HG02981 (cell line): ENCODE measurements at regions not wholly inside any gene's neighbourhood (a gene's known extent, or its start where the extent isn't known, plus 50 kb on each side); places are given as distances from the start of the nearest gene placed in this dataset.
"Not testable (repeated sequence)": the region's sequence is repeated elsewhere in the genome, so short reads cannot be mapped to it uniquely, and the experiment has no call there.

ENCODE experiments used
- ATAC-seq: cut with Tn5 transposase; IDR thresholded peaks from one replicate; pipeline ENCODE4 v1.9.1; 2021; ENCODE audit warnings: mild to moderate bottlenecking, moderate library complexity; ENCODE audit not compliant: unreplicated experiment

DNA sequence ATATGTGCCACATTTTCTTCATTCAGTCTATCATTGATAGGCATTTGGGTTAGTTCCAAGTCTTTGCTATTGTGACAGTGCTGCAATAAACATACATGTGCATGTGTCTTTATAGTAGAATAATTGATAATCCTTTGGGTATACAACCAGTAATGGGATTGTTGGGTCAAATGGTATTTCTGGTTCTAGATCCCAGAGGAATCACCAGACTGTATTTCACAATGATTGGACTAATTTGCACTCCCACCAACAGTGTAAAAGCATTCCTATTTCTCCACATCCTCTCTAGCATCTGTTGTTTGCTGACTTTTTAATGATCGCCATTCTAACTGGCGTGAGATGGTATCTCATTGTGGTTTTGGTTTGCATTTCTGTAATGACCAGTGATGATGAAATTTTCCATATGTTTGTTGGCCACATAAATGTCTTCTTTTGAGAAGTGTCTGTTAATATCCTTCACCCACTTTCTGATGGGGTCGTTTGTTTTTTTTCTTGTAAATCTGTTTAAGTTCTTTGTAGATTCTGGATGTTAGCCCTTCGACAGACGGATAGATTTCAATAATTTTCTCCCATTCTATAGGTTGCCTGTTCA, 801.3 kb upstream of the ADAMTS5 start:
- ATAC-seq = not testable (repeated sequence)

- no peak for ATAC-seq
Observed at GRCh38 chr21:27764056-27764455, 797.2 kb upstream of the ADAMTS5 start.

- no peak for ATAC-seq
Observed at GRCh38 chr21:27761623-27762022, 794.7 kb upstream of the ADAMTS5 start.

DNA sequence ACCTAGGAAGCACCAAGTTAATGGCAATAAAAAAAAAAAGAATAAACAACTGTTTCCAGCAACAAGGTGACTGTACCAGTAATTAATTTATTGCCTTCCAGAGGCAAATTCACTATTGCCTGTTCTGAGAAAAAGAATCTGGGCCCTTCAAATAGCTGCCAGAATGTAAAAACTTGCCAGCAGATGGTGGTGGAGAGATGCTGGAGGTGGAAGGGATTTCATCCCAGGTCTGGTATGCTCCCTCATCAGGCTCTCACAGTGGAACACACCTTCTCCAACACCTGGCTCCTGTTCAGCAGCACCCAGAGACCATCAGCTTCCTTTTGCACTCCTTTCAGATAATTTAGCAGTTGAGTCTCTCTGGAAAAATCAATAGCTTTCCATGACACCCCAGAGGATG, 792.9 kb upstream of the ADAMTS5 start:
- ATAC-seq = no peak

DNA sequence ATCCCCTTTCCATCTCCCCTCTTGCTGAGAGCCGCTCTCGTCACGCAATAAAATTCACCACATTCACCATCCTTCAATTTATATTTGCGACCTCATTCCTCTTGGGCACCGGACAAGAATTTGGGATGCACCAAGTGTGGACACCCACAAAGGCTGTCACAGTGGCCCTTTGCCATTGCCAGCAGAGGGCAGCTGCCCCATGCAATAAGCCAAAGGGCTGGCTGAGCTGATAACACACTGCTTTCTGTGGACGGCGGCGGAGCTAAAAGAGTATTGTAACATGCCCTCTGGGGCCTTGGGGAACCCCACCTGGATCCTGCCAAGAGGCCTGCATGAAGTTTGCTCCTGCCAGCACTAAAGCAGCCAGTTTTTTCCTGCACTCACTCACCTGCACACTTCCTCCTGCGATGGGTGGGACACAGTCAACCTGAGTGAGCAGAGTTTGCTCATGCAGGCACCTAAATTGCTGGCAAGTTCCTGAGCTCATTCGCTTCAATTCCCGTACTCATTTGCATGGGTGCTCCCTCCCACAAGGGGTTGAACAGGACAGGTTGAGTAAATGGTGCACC, 792.3 kb upstream of the ADAMTS5 start:
- no peak for ATAC-seq

DNA sequence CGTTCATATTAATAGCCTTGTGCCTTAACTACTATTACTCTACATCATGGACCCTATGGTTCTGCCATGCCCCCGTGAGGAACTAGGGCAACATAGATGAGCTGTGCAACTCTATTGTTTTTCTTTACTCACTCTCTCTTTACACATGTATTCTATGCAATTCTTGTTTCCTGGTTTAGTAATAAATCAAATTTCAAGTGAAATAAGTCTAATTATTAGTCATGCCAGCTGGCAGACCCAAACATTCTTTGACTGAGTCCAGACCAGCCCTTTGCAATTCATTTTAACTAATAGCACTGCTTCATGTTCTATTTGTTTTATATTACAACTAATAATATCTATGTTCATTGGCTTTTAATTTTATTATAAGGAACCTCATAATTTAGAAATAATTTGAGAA, 789.3 kb upstream of the ADAMTS5 start:
- no peak for ATAC-seq

DNA sequence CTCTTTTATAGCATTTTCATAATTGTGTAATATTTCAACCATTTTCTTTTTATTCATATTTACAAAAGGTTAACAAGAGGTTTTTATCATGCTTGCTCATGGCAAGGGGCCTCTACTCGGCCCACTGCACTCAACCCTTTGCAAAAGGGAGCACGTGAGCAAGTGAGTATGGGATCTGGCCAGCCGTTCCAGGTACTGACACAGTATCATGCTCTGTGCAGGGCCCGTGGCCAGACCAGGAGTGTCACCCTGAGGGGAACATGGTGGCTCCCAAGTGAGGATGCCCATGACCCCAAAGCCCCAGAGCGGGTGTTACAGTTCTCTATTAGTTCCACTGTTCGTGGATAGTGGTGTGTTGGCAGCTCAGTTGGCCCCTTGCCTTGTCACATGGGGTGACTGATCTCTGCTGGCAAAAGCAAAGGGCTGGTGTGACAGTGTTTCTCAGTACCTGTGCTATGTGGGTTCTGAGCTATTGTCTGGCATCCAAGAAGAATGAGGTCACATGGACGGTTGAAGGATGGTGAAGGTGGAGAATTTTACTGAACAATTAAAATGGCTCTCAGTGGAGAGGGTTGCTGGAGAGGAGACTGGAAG, 777.2 kb upstream of the ADAMTS5 start:
- ATAC-seq = no peak

DNA sequence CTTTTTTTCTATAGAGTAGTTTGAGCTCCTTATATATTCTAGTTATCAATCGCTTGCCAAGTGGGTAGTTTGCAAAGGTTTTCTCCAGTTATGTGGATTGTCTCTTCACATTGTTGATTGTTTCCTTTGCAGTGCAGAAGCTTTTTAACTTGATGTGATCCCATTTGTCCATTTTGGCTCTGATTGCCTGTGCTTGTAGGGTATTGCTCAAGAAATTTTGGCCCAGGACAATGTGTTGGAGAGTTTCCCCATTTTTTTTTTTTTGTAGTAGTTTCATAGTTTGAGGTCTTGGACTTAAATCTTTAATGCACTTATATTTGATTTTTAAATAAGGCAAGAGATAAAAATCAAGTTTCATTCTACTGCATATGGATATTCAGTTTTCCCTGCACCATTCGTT, 774.8 kb upstream of the ADAMTS5 start:
- ATAC-seq = no peak

- ATAC-seq = no peak
Observed at GRCh38 chr21:27740084-27740483, 773.2 kb upstream of the ADAMTS5 start.

DNA sequence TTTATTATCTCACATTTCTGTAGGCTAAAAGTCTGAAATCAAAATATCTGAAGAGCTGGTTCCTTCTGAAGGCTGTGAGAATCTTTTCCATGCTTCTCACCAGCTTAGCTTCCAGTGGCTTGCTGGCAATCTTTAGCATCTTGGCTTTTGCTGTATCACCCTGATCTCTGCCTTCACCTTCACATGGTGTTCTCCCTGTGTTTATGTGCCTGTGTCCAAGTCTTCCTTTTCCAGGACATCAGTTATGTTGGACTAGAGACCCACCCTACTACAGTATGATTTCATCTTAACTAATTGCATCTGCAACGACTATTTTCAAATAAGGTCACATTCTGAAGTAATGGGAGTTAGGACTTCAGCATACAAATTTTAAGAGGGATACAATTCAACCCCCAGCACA, 772.3 kb upstream of the ADAMTS5 start:
- ATAC-seq = no peak

- no peak for ATAC-seq
Observed at GRCh38 chr21:27735699-27736098, 768.8 kb upstream of the ADAMTS5 start.

GRCh38 chr21:27734146-27734545, 767.3 kb upstream of the ADAMTS5 start:
- no peak for ATAC-seq

DNA sequence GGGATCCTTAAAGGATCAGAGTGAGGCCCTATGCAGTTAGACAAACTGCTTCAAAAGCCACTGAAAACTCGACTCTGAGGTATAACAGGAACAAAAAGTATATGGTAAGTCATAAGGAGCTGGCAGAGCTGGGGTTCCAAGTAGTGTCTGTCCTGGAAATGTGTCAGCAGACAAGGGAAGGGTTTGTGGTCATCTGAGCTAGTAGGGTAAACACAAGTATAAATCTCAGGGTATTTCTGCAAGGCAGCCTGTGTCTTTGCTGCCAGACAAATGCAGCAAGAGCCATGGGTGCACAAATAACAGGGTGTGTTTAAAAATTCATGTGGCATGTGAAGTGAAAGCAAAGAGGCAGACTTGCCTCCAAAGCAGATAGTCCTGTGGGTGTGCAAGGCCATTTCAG, 759.0 kb upstream of the ADAMTS5 start:
- ATAC-seq = no peak

DNA sequence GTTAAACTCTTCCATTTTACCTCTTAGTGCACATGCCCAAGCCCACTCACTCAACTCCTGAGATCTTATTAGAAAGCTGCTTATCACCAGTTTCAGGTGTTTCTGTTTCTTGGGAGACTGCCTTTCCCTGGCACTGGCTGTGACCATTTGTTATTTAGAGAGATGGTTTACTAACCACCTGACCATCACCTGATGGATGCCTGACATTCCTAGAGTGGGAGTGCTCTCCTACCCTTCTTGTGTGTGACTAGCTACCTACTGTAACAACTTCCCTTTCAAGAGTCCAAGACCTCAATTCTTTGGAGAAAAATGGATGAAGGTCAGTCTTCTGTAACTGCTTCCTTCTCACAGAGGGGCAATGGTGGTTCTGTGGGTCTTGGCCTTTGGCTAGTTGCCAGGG, 755.2 kb upstream of the ADAMTS5 start:
- no peak for ATAC-seq

DNA sequence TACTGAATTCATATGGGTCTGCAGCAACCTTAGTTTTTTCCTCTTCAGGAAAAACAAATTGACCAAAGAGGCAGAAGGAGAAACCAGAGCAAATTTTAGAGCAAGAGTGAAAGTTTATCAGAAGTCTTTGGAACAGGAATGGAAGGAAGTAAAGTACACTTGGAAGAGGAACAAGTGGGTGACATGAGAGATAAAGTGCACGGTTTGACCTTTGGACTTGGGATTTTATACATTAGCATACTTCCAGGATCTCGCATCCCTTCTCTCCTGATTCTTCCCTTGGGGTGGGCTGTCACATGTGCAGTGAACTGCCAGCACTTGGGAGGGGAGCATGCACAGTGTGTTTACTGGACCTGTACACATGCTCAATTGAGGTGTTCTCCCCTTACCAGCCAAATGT, 754.8 kb upstream of the ADAMTS5 start:
- ATAC-seq = no peak

GRCh38 chr21:27719226-27719625, 752.3 kb upstream of the ADAMTS5 start:
- no peak for ATAC-seq

- ATAC-seq = no peak
Observed at GRCh38 chr21:27715131-27715530, 748.2 kb upstream of the ADAMTS5 start.

DNA sequence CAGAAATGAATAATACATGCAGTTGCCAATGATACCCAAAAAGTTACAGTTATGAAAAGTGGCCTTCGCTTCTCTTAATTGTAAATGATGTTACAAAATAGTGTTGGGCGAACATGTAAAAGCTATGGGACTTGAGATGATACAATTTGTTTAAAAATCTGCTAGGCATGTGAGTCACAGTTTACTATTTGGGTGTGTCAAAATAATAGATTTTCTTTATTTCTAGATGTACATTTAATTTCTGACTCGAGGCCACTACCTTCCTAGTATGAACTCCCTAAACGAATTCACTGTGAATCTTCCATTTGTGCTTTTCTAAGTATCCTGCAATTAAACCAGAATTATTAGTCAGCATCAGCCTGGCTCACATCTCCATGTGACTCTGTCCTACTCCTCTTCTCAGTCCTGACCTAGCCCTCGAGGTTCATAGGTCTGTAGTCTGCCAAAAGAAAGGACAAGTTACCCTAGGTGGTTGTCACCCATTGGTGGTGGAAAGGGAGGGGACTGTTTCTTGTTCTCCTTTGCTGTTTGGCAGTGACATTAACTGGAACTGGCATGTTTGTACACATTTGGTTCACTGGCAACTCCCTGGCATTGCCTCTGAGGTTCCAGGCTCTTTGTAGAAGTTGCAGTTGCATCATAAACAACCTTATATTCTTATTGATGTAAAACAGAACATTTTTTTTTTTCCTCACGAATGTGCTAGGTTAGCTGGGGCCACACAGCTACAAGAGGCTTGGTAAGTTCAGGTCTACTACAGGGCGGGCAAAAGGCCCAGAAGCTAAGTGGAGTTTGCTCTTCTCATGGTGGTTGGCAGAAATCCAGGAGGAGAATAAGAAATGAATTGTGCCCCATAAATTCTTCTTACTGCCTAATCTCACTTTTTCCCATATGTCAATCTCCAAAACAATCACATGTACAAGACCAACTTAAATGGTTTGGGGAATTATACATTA, 746.5 kb upstream of the ADAMTS5 start:
- no peak for ATAC-seq

- ATAC-seq = no peak
Observed at GRCh38 chr21:27704567-27705166, 737.8 kb upstream of the ADAMTS5 start.

GRCh38 chr21:27703791-27704190, 736.9 kb upstream of the ADAMTS5 start:
- ATAC-seq = no peak

- peak; percentile 63 for ATAC-seq
Observed at GRCh38 chr21:27700974-27701614, 734.2 kb upstream of the ADAMTS5 start.
